GM19468 (cell line): ENCODE measurements at regions not wholly inside any gene's neighbourhood (a gene's known extent, or its start where the extent isn't known, plus 50 kb on each side); places are given as distances from the start of the nearest gene placed in this dataset.
"Not testable (repeated sequence)": the region's sequence is repeated elsewhere in the genome, so short reads cannot be mapped to it uniquely, and the experiment has no call there.

Source experiments
- ATAC-seq: cut with Tn5 transposase; IDR thresholded peaks from one replicate; pipeline ENCODE4 v1.9.1; 2021; ENCODE audit warnings: mild to moderate bottlenecking, moderate library complexity, moderate number of reproducible peaks; ENCODE audit not compliant: unreplicated experiment; ENCODE audit errors: extremely low read depth

DNA sequence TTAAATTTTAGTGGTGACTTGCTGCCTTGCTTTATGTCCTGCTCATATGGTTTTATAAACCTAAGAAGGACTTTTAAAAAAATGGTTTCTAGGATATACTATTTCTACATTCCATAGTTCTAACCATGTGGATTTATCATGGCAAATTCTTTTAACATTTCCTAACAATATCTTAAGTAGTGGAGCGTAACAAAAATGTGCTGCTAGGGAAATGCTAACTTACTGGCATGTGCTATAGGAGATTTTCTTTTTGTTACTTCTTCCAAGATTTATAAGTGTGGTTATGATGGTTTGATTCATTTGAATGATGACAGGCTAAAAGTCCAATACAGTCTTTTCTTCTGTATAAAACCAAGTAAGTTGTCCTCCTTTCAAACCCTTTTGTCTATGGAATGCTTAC lies 713.7 kb downstream of the SLITRK1 start:
- no peak for ATAC-seq

DNA sequence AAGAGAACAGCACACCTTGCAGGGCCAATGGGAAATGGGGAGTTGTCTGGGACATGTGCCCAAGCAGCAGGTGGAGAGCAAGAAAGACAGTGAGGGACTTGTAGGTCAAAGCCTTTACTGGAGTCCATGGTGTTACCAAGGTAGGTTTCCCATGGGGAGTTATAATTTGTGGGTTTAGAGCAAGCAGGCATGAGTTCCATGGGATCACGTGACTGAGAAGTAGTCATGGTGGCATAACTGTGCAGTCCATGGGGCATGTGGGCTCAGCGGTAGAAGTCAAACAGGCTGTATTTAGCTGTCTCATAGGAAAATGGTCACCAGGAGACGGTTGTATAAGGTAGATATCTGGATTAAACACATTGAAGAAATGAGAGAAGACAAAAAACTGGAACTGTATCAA lies 715.1 kb downstream of the SLITRK1 start:
- ATAC-seq, result no peak

DNA sequence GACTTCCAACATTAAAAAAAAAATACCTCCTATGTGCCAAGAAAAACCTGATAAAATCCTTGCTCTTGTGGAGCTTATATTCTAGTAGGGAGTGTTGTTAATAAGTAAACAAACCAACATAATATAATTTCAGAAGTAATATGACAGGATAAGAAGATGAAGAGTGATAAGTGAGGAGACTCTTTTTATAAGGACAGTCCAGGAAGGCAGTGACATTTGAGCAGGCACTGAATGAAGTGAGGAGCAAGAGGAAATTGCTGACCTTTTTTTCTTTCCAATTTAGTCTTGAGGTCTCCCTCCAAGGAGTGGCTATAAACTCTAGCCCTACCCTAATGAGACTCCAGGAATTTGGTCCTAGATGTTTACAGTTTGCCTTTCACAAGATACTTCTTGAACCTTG lies 715.7 kb downstream of the SLITRK1 start:
- ATAC-seq, result no peak

DNA sequence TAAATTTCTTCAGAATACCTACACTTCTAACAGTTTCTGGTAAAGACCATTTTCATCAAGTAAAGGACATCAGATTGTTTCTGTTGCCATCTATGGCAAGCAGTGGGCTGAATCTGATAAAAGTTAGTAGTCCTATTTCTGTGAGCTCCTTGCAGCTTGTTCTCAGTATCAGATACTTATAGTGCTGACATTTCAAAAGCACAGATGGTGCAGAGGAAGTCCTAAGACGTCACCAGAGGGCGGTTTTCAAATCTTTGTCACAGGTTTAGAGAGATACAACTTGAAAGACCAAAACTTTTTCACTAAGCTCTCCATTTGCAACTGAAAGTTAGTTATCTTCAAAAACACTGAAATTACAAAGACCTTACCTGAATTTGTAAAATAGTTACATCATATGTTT lies 719.8 kb downstream of the SLITRK1 start:
- no peak for ATAC-seq

DNA sequence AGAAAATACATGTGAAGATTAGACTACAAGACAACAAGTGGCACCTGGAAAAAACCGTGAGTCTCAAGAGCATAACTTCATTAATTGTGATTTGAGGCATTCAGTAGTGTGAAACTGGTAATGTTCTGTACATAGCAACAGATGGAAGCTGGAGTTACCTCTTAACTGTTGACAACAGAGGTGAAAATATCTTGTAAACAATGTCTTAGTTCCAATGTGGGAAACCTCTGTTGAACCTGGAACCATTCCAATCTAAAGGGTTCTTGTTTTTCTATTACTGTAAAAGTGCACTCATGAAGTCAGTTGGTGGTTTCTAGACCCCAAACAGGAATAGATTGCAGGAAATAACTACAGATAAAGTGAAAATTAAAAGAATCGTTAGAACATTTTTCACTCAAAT lies 728.4 kb downstream of the SLITRK1 start:
- ATAC-seq, result no peak

DNA sequence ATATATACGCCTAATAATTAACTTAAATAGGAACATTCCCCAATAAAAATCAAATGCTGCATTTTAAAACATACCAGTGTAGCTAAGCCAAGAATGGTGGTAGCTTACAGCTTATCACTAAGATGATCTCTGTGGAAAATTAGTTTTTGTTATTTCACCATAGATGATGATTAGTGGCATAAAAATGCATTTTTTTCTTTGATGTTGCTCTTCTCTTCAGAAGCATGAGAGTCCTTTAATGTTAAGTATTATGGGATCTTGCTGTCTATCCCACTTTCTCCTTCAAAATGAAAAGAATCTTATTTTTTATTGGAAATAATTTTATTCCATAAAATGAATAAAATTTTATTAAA lies 731.0 kb downstream of the SLITRK1 start:
- no peak for ATAC-seq

DNA sequence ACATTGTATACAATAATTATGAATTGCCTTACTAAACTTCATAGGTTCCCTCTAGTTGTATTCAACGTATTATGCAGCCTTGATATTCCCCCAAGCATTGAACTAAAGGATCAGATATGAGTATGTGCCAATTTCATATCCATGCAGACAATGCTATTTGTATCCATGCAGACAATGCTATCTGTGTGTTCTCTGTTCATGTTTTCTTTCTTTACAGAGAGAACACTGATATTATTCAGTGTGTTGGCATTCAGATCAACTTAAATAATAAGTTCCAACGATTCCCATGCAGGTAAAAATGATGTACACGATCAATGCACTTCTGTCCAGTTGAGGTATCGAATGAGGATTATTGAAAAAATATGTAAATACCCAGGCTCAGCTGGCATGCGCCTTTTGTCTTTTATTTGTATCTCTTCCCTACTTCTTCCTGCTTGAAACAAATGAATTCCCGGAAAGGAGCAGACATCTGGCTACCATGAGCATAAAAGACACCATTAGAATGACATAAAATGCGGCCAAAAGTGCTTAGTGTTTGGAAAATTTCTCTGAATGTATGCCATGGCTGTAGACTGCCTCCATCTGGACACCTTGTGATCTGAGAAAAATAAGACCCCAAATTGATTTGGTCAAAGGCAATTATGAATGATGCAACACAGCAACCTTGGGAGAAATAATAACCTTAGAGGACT lies 731.5 kb downstream of the SLITRK1 start:
- ATAC-seq, result no peak

DNA sequence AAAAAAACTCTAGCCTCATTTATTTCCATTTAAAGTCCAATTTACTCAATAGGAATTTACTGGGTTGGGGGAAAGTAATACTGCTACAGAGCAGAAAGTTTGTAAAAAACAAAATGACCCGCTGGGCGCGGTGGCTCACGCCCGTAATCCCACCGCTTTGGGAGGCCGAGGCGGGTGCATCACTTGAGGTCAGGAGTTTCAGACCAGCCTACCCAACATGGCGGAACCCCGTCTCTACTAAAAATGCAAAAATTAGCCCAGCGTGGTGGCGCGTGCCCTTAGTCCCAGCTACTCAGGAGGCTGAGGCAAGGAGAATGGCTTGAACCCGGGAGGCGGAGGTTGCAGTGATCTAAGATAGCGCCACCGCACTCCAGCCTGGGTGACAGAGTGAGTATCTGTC lies 745.6 kb downstream of the SLITRK1 start:
- no peak for ATAC-seq

DNA sequence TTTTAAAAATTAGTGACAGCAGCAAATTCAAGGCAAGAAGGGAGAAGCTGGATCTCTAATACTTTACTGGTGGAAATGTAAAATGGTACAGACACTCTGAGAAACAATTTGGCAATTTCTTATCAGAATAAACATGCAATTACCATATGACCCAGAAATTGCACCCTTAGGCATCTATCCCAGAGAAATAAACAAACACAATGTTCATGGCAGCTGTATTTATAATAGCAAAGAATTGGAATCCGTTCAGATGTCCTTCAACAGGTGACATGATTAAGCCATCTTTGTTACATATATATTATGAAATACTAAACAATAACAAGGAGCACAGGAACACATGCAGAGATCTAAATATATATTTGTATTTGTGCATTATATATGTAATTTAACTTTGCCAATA lies 756.5 kb downstream of the SLITRK1 start:
- no peak for ATAC-seq

DNA sequence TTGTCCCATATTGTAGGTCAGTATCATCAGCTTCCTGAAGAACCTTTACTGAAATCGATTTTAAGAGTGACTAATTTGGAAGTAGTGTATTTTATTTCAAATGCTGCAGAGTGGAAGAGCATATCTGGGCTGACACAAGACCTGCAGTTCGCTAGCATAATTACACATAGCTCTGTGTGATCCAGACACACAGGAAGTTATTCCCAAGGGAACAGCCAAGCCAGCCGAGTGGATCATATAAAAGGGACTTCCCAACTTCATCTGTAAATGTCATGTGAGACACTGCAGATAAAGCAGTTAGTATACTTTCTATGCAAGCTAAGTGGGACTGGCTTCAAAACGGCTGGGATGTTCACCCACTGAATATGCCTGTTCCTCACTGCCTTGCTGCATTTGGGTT lies 760.4 kb downstream of the SLITRK1 start:
- ATAC-seq, result no peak

DNA sequence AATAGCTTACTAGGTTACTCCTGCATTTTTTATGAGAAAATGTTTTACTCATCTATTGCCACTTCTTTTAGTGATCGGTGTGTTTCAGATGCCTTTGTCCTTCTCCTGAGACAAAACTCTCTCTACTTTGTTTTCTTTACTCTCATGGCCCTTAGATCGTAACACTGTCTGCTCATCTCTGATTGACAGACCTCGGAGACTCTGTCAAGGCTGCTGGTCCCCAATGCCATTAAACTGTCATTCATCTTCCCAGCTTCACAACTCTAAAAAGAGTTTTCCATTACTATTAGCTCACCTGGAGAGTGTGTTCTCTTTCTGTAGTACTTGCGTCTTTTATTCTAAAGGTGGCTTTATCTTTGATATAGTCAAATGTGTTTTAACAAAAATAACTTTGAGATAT lies 765.2 kb downstream of the SLITRK1 start:
- ATAC-seq, result no peak

DNA sequence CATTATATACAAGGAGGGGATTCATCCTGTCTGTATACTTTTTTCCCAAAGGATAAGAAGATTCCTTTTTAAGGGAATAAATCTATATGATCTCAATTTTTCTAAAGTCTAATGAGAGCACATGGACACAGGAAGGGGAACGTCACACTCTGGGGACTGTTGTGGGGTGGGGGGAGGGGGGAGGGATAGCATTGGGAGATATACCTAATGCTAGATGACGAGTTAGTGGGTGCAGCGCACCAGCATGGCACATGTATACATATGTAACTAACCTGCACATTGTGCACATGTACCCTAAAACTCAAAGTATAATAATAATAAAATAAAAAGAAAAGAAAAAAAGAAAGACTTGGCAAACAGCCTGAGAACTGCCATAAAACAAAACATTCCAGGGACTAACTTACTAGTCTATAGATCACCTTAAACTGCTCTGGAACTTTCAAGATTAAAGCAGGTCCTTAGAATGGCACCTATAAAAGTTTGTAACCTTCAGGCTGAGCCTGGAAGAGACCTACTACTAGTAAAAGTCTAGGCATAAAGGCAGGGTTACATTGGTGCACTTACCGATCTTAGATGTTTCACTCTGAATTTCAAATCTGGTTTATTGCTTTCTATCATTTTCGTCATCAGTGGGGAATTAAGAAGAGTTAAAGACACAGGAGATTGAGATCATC lies 780.6 kb downstream of the SLITRK1 start:
- ATAC-seq, result not testable (repeated sequence)

DNA sequence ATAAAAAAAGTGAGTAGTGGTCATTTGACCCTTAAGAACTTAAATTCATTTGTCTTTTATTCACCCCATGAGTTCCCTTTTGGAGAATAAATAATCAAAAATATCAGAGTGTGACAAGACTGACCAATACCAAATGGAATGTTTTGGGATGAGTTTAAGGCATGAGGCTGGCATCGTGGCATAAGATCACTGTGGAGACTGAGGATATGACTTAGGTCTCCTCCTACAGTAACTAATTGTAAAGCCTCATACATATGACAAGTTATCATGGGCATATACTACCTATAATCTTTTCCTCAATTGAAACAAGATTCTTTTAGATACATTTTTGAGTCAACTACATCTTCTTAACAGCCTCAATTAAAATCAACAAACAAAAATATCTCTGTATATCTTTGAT lies 782.0 kb downstream of the SLITRK1 start:
- ATAC-seq, result no peak

DNA sequence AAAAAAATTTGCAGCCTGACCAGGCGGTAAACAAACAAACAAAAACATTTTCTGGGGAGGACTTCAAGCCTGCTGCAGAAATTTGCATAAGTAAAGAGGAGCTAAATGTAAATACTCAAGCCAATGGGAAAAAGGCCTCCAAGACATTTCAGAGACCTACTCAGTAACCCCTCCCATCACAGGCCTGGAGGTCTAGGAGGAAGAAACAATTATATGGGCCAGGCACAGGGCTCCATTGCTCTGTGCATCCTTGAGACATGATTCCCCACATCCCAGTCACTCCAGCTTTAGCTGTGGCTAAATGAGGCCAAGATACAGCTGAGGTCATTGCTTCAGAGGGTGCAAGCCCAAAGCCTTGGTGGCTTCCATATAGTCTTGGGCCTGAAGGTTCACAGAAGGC lies 793.4 kb downstream of the SLITRK1 start:
- ATAC-seq, result no peak

DNA sequence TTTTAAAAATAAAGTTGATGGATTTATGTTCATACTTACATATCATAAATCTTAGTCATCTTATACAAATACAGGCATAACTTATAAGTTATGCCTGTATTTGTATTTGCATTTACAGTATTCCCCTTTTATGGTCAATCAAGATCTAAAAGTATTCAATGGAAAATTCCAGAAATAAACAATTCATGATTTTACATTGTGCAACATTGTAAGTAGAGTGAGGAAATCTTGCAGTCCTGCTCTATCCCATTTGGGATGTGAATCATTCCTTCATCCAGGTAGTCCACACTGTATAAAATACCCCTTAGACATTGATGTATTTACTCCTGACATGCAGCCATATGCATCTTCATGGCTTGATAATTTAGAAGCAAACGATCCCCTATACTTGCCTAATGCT lies 795.3 kb downstream of the SLITRK1 start:
- ATAC-seq, result no peak

DNA sequence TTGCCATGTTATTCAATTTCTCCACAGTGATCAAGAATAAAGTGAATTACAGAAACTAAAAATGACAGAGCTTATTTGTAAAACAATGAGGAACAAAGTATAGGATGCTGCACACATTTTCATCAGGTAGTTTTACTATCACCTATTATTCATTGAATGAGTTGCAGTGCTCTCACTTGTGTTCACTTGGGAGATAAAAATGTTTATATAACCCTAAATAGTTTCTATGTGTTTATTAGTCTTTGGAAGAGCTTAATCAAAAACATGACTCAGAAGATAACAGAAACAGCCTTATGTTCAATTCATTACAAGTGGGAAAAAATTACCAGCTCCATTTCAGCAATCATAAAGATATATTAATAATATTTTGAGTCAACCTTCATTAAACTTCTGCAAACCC lies 796.2 kb downstream of the SLITRK1 start:
- ATAC-seq, result no peak

DNA sequence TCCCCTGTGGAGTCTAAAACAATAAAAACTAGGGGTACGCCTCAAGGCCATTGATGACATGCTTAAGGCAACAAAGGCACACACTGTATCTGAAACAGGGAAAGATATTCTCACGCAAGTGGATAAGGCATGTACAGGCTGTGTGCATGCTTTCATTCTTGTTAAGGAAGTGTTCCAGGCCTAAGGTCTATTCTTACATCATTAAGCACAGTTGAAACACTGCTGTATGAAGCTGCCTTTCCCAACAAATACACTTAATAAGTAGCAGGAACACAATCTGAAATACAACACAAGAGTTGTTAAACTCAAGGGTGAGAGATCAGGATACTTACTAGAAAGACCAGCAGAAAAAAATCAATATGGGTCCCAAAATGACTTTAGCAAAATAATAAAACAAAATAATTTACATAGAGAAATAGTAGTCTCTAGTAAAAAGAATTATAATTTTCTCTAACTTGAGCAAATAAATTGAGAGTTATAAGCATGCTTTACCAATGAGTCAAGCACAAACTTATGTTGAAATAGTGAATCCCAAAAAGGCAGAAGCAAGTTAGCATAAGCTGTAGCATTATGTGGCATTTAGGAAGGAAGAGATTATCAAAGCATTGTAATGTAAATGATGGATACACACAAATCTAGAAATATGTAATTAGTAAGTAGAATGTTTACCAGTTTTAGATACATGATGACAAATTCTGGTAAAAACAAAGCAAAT lies 796.9 kb downstream of the SLITRK1 start:
- ATAC-seq, result no peak

DNA sequence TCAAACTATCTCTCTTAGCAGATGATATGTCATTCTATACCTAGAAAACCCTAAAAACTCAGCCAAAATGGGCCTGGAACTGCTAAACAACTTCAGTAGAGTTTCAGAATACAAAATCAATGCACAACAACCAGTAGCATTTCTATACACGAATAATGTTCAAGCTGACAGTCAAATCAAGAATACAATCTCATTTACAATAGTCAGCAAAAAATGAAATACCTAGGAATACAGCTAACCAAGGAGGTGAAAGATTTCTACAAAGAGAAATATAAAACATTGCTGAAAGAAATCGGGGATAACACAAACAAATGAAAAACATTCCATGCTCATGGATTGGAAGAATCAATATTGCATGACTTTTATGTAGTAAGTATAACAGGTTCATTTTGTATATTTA lies 804.8 kb downstream of the SLITRK1 start:
- ATAC-seq, result no peak

DNA sequence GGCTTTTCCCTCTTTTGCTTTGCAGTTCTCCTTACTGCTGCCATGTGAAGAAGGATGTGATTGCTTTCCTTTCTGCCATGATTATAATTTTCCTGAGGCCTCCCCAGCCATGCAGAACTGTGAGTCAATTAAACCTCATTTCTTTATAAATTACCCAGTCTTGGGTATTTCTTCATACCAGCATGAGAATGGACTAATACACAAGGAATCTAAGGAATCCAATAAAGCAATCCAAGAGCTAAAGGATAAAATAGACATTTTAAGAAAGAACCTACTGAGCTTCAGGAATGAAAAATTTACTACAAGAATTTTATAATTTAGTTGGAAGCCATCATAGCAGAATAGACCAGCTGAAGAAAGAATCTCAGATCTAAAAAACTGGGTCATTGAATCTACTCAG lies 808.3 kb downstream of the SLITRK1 start:
- ATAC-seq, result not testable (repeated sequence)

DNA sequence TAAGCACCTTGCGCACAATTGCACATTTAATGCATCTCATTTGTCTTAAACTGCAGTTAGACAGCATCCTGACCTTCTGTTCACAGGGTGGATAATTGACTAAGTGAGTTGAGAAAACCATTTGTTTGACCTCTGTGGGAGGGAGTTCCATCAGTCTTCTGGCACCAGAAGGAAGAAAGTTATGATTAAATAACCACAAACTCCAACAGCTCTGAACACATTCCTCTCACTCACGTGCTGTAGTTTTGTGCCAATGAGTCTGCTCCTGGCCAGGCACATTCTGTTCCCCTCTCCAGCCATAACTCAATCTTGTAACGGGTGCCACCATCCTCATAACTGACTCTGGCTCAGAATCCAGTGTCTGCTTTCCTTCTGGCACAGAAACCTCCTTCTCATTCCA lies 817.2 kb downstream of the SLITRK1 start:
- no peak for ATAC-seq

DNA sequence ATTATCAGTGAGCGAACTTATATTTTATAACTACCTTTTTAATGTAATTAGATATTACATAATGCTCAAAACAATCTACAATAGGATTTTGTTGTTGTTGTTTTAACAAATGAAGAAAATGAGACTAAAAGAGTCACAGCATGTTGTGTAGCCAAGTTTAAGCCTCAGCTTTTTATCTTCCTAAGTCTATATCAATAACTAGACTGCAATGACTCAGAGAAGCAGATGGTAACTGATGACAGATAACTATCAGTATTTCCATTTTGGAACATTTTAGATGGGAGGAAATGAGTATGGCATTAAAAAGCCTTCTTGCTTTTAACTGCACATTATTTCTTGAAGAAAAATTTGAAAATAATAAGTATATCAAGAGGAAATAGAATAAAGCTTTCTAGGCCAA lies 825.2 kb downstream of the SLITRK1 start:
- no peak for ATAC-seq

DNA sequence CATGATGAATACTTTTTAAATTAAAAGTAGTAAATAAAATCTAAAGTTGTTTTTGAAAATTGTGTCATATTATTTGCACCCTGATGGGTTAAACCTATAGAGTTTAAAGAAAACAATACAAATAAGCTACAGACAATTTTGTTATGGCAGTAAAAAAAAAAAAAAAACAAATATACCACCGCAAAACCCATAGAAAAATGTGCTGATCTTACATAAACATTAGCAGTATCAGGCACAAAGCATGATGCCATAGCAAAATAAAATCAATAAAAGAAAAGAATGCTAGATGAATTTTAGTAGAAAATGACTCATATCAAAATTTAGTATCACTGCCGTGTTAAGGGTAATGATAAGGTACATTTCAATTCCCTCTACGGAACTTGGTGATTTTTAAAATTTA lies 826.0 kb downstream of the SLITRK1 start:
- no peak for ATAC-seq
